GM12878 (cell line): ENCODE measurements at regions not wholly inside any gene's neighbourhood (a gene's known extent, or its start where the extent isn't known, plus 50 kb on each side); places are given as distances from the start of the nearest gene placed in this dataset.

Source experiments
- ATAC-seq: fragments of 200-7000 bp; cut with Tn5 transposase; 3 replicates; pipeline ENCODE4 v1.9.1; 2020; ENCODE audit warnings: mild to moderate bottlenecking, moderate library complexity
- BruUV-seq: library from RNA; stranded (reverse); fragments of 400-500 nt; replicated peaks from 2 replicates; lab custom pipeline; 2021; lab: Mats Ljungman, UMichigan
- CTCF ChIA-PET: fragments of 300-600 bp; sonication (Branson Sonifier 250); formaldehyde crosslinking; extraction: SDS; loops from one replicate; lab custom pipeline; 2021; ENCODE audit warnings: inconsistent platforms; lab: Yijun Ruan, JAX
- POLR2A ChIA-PET: fragments of 350-600 bp; formaldehyde crosslinking; extraction: SDS; loops from one replicate; lab custom pipeline; 2021; ENCODE audit warnings: inconsistent platforms; lab: Charles Lee
- RAD21 ChIA-PET: fragments of 300-600 bp; sonication (Branson Sonifier 250); formaldehyde crosslinking; loops from one replicate; lab custom pipeline; 2023; ENCODE audit warnings: antibody characterized with exemption; ENCODE audit not compliant: unreplicated experiment; lab: Charles Lee
- SMC1A ChIA-PET: fragments of 300-600 bp; sonication (Branson Sonifier 250); formaldehyde crosslinking; loops from one replicate; lab custom pipeline; 2023; ENCODE audit not compliant: unreplicated experiment, uncharacterized antibody; lab: Charles Lee
- DNase-seq: peaks from one replicate; pipeline ENCODE4 v3.0.0-alpha.2; 2011; ENCODE audit warnings: low read depth, low spot score
- FAIRE-seq: peaks from 3 replicates; lab custom pipeline; 2011; peaks lifted over from hg19 to GRCh38; lab: Jason Lieb, UNC
- H2AFZ ChIP-seq: 2 replicates; pipeline ENCODE4 v1.6.0; 2011; ENCODE audit warnings: low read depth, low read length, control low read depth; ENCODE audit not compliant: control insufficient read depth
- H3K27ac ChIP-seq: 2 replicates; pipeline ENCODE4 v1.5.1; 2011; ENCODE audit warnings: control low read depth; ENCODE audit not compliant: control insufficient read depth, insufficient read depth
- H3K27me3 ChIP-seq, 2 experiments: replicated peaks in 1 of 2; 2 replicates each; pipeline versions ENCODE4 v1.6.0 to v1.6.1; 2011; ENCODE audit warnings: low read length in 1 of 2; ENCODE audit not compliant: control insufficient read depth in 2 of 2, insufficient read depth in 2 of 2
- H3K36me3 ChIP-seq, 2 experiments: 2 replicates each; pipeline ENCODE4 v1.5.1; 2011; ENCODE audit warnings: low read length in 1 of 2; ENCODE audit not compliant: control insufficient read depth in 2 of 2, insufficient read depth in 2 of 2
- H3K4me1 ChIP-seq: 2 replicates; pipeline ENCODE4 v1.6.1; 2011; ENCODE audit warnings: mild to moderate bottlenecking, low read length, moderate library complexity, mixed read lengths; ENCODE audit not compliant: control insufficient read depth, insufficient read depth
- H3K4me2 ChIP-seq: 2 replicates; pipeline ENCODE4 v1.6.0; 2011; ENCODE audit warnings: control low read depth; ENCODE audit not compliant: control insufficient read depth, insufficient read depth
- H3K4me3 ChIP-seq: fragments of 200-600 bp; sonication (generic); 2 replicates; pipeline ENCODE4 v1.5.1; 2016
- H3K79me2 ChIP-seq: 2 replicates; pipeline ENCODE4 v1.6.0; 2011; ENCODE audit warnings: low read length; ENCODE audit not compliant: control insufficient read depth, insufficient read depth
- H3K9ac ChIP-seq: 2 replicates; pipeline ENCODE4 v1.8.0; 2011; ENCODE audit warnings: low read length, control low read depth, mixed read lengths; ENCODE audit not compliant: control insufficient read depth, insufficient read depth
- H3K9me3 ChIP-seq: replicated peaks from 3 replicates; pipeline ENCODE4 v1.5.1; 2011; ENCODE audit warnings: mild to moderate bottlenecking, low read length; ENCODE audit not compliant: control insufficient read depth, insufficient read depth
- H4K20me1 ChIP-seq: 2 replicates; pipeline ENCODE4 v1.6.0; 2011; ENCODE audit not compliant: control insufficient read depth, insufficient read depth
- CBX5 ChIP-seq: sonication (generic); IDR thresholded peaks from 2 replicates; pipeline ENCODE4 v1.6.1; 2016; ENCODE audit warnings: low read depth, moderate library complexity, mild to moderate bottlenecking, inconsistent platforms
- CHD4 ChIP-seq: fragments of 200-600 bp; sonication (generic); IDR thresholded peaks from 2 replicates; pipeline ENCODE4 v1.6.1; 2016; ENCODE audit warnings: mild to moderate bottlenecking
- EED ChIP-seq: sonication (generic); IDR thresholded peaks from 2 replicates; pipeline ENCODE4 v1.6.1; 2016; ENCODE audit warnings: antibody characterized with exemption, low read depth
- GATAD2B ChIP-seq: fragments of 450-650 bp; conservative IDR thresholded peaks from 2 replicates; pipeline ENCODE4 v1.6.1; 2017; ENCODE audit warnings: low read depth, mild to moderate bottlenecking, moderate library complexity
- MYC ChIP-seq: IDR thresholded peaks from 2 replicates; pipeline ENCODE4 v1.6.1; 2011; ENCODE audit warnings: mild to moderate bottlenecking, low read length, moderate library complexity, inconsistent platforms; ENCODE audit not compliant: insufficient read depth, insufficient replicate concordance, insufficient read length, severe bottlenecking
- NR2F1 ChIP-seq: fragments of 450-650 bp; conservative IDR thresholded peaks from 2 replicates; pipeline ENCODE4 v1.6.1; 2017; ENCODE audit warnings: mild to moderate bottlenecking
- PAX5 ChIP-seq: IDR thresholded peaks from 2 replicates; pipeline ENCODE4 v1.6.1; 2011; ENCODE audit warnings: low read depth, low read length, borderline replicate concordance
- YBX1 ChIP-seq: fragments of 450-650 bp; IDR thresholded peaks from 2 replicates; pipeline ENCODE4 v1.6.1; 2016; ENCODE audit warnings: antibody characterized with exemption
- ZBTB4 ChIP-seq: fragments of 450-650 bp; formaldehyde crosslinking; IDR thresholded peaks from 2 replicates; pipeline ENCODE4 v1.4.0; 2022; ENCODE audit warnings: mild to moderate bottlenecking, moderate library complexity
- ZNF217 ChIP-seq: fragments of 450-650 bp; IDR thresholded peaks from 2 replicates; pipeline ENCODE4 v1.6.1; 2017; ENCODE audit warnings: antibody characterized with exemption, mild to moderate bottlenecking
- ZNF687 ChIP-seq: fragments of 450-650 bp; IDR thresholded peaks from 2 replicates; pipeline ENCODE4 v1.6.1; 2017; ENCODE audit warnings: mild to moderate bottlenecking, moderate library complexity
- WGBS: methylation state at CpG from one replicate; pipeline ENCODE4 v1.1.6; 2016; ENCODE audit warnings: low lambda C conversion rate; ENCODE audit not compliant: insufficient replicate concordance, insufficient coverage; ENCODE audit errors: missing lambda C conversion rate; 5-methylcytosine and 5-hydroxymethylcytosine counted together
- in situ Hi-C: fragments of 300-500 bp; cut with MboI; formaldehyde crosslinking; loops from 9 replicates; pipeline ENCODE4 v1.14.3; 2018; ENCODE audit warnings: mixed read lengths
- intact Hi-C: fragments of 100-400 bp; cut with micrococcal nuclease; formaldehyde crosslinking; loops from one replicate; pipeline ENCODE4 v1.14.2; 2022; ENCODE audit not compliant: unreplicated experiment
- TF ChIP-seq, protein P1 (sequence below): IDR thresholded peaks from 2 replicates; pipeline ENCODE4 v1.6.1; 2011; ENCODE audit warnings: low read depth, mild to moderate bottlenecking, low read length, moderate library complexity, borderline replicate concordance; ENCODE audit errors: extremely low read depth
- TF ChIP-seq, protein P2 (sequence below): IDR thresholded peaks from 2 replicates; pipeline ENCODE4 v1.6.1; 2011; ENCODE audit warnings: borderline replicate concordance, low read depth, mild to moderate bottlenecking, moderate library complexity, low read length; ENCODE audit not compliant: insufficient read depth, poor library complexity, severe bottlenecking

DNA sequence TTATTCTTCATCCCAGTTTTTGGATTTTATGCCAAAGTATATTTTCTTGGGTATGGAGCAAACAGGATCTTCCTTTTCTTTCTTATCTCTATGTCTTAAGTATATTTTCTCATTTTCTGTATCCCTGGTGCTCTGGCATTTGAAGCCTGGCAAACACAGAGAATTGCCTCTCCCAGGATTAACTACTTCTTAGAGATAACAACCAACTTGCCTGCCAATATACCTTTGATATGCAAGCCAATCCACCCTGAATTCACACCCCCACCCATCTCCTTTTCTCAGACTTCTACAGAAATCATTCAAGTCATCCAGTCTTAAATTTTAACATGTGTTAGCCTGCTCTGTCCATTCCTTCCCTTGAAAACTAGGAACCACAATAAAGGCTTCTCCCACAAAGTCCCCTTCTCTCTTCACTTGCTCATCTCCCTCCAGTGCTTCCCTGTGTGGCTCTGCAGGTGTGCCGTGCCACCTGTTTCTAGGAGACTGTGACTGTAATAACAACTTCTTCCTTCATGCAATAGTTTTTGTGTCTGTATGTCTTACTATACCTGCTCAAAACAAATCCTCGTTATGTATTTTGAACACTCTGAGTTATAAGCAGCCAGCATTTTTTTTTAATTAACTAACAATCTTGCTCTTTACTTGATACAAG is 649.7 kb upstream of the RIOK2 start:
- Histone ChIP-seq H3K4me1 (no peaks in the 10 kb centered on the region), H3K36me3 (no peaks in the 10 kb centered on the region), H2AFZ (no peak overlapping the region), H3K4me3 (no peak overlapping the region), H3K79me2 (no peaks in the 10 kb centered on the region), H3K9me3 (no peaks in the 10 kb centered on the region), H4K20me1 (no peaks in the 10 kb centered on the region), H3K27me3 (no peaks in the 10 kb centered on the region), H3K4me2 (no peak overlapping the region), H3K27ac (no peak overlapping the region), H3K9ac (no peak overlapping the region)
- intact Hi-C loops = no loop called here
- ChIA-PET POLR2A (no interaction called here), CTCF (interaction anchor here (0.6 kb wide), 1 partner anchor 1329 kb away, joined by 4 read pairs; no protein-coding TSS in a partner anchor), RAD21 (no interaction called here), SMC1A (no interaction called here)
- DNase-seq (no peak), FAIRE-seq (no peak), ATAC-seq (no peak)
- in situ Hi-C loops = no loop called here
- WGBS = 5% methylated on average over 2 of the region's 2 CpGs
- no TSS peak for BruUV-seq
- TF ChIP-seq PAX5 = no peak
- TF ChIP-seq NR2F1 = no peak
- no peak for TF ChIP-seq ZNF687
- TF ChIP-seq YBX1 = no peak
- TF ChIP-seq CBX5 = no peak
- TF ChIP-seq ZBTB4 = no peak
- TF ChIP-seq, protein P1, sequence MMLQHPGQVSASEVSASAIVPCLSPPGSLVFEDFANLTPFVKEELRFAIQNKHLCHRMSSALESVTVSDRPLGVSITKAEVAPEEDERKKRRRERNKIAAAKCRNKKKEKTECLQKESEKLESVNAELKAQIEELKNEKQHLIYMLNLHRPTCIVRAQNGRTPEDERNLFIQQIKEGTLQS = no peak
- TF ChIP-seq MYC = no peak
- TF ChIP-seq, protein P2, sequence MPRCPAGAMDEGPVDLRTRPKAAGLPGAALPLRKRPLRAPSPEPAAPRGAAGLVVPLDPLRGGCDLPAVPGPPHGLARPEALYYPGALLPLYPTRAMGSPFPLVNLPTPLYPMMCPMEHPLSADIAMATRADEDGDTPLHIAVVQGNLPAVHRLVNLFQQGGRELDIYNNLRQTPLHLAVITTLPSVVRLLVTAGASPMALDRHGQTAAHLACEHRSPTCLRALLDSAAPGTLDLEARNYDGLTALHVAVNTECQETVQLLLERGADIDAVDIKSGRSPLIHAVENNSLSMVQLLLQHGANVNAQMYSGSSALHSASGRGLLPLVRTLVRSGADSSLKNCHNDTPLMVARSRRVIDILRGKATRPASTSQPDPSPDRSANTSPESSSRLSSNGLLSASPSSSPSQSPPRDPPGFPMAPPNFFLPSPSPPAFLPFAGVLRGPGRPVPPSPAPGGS = no peak
- TF ChIP-seq GATAD2B = no peak
- no peak for TF ChIP-seq EED
- no peak for TF ChIP-seq CHD4
- no peak for TF ChIP-seq ZNF217
